ENCODE measurements at regions not wholly inside any gene's neighbourhood (a gene's known extent, or its start where the extent isn't known, plus 50 kb on each side); places are given as distances from the start of the nearest gene placed in this dataset.
"Not testable (repeated sequence)": the region's sequence is repeated elsewhere in the genome, so short reads cannot be mapped to it uniquely, and the experiment has no call there.

- DNase-seq: no peak
Observed at GRCh38 chr3:82143661-82144412, 382.4 kb upstream of the GBE1 start.

GRCh38 chr3:82141592-82141991, 380.1 kb upstream of the GBE1 start:
- DNase-seq: no peak

DNA sequence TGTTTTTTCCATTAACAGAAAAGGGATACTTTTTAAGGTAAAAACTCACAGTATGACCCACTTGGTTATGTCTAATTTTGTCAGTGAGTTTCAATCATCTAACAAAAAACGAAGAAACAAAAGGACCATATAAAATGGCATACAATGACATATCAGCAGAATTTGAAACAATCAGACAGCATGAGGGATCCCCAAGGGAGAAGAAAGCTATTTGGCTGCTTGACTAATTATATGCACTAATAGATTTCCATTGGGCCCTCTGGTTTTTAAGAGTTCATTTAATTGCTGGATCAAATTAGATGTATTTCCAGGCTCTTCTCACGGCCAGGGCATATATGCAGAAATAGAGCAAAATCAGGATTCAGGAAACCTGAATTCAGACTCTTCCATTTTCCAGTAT, 376.4 kb upstream of the GBE1 start:
- DNase-seq: no peak

DNA sequence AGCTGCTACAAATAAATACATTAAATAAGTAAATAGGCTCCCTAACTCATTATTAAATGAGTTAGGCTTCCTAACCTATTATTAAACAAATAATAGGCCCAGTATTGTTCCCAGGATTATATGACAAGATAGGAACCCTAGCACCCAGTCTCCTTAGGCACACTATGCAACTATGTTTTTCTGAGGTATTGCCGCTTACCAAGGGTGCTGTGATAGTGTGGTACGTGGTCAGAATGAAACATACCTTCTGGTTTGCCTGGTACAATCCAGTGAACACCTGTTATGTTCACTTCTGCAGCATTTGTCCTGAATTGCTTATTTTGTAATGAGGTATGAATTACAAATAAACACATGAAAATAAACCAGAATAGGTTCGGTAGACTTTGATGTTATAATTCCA, 375.6 kb upstream of the GBE1 start:
- no peak for DNase-seq

DNA sequence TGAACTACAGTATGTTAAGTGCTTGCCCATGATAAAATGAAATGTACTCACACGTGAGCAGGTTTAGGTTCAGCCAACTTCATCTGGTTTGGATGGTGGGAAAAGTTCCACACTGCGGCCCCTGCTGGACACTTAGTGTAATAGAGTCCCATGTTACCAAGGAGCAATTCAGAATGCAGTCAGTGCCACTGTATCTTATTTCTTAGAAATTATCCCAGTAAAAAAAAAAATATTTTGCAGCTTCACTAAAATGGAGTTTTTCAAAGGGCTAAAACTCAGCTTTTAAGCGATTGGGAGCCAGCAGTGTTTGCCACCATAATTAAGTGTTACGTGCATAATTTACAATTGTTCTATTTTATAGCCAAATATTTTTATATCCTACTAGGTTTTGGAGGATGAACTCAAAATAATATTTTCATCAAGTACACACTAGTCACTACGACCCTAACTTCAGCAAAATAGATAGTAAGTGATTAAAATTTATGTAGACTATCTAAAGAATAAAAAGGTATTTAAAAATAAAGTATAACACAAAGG, 371.7 kb upstream of the GBE1 start:
- peak; percentile 26 for DNase-seq

GRCh38 chr3:82132210-82133069, 371.0 kb upstream of the GBE1 start:
- no peak for DNase-seq

- no peak for DNase-seq
Observed at GRCh38 chr3:82130046-82130445, 368.6 kb upstream of the GBE1 start.

GRCh38 chr3:82129221-82129801, 367.9 kb upstream of the GBE1 start:
- DNase-seq: no peak

- no peak for DNase-seq
Observed at GRCh38 chr3:82128271-82128670, 366.8 kb upstream of the GBE1 start.

DNA sequence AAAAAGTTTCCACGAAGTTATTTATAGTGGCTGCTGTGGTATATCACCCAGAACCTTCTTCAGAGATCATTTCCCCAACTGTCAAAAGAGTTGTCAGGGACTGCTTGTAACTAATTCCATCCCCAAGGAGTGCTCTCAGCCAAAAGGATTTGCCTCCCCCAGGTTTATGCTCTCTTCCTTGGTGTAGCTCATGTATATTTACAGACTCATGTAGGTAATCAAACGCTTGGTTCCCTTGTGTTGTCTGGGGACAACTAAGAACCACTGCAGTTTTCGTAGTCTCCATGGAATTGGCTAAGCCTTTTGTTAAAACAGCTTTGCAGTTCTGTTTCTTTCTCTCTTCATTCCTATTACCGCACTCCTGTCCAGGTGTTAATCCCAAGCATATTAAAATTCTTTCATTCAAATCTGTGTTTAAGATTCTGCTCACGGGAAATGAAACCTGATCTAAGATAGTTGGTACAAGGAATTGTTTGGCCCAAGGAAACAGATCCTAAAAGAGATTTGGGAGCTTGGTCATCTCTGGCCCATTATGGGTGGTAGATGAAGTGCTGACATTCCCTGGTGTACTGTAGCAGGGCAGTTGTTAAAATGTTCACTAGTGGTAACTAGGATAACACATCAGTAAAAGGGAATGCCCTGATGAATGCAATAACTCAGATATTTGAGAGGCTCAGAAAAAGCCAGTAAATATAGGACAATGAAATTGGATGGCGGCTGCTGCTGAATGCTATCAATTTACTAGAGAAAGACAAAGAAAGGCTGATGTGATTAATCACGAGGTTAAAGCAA, 361.3 kb upstream of the GBE1 start:
- DNase-seq: no peak

DNA sequence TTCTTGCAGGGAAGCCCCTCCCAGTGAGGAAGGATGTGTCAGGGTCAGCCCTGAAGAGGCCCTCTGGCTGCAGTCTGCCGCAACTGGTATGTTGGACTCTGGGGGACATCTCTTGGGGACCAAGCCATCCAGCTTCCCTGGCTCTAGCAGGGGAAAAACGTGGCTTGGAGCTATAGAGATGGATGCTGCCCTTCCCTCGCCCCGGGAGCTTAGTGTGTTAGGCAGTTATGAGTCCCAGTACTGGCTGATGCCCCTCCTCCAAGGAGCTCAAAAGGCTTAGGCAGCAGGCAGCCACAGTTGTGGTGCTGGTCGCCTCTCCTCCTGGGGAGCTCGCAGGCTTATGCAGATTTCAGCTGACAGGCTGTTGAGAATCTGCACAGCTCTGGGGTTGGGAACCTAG, 353.1 kb upstream of the GBE1 start:
- no peak for DNase-seq

DNA sequence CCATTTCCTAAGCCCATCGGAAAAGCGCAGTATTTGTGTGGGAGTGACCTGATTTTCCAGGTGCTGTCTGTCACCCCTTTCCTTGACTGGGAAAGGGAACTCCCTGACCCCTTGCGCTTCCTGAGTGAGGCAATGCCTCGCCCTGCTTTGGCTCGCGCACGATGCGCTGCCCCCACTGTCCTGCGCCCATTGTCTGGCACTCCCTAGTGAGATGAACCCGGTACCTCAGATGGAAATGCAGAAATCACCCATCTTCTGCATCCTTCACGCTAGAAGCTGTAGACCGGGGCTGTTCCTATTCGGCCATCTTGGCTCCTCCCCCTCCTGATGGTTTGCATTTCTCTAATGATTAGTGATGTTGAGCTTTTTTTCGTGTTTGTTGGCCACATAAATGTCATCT, 349.3 kb upstream of the GBE1 start:
- DNase-seq: not testable (repeated sequence)

GRCh38 chr3:82103241-82103640, 341.8 kb upstream of the GBE1 start:
- no peak for DNase-seq

DNA sequence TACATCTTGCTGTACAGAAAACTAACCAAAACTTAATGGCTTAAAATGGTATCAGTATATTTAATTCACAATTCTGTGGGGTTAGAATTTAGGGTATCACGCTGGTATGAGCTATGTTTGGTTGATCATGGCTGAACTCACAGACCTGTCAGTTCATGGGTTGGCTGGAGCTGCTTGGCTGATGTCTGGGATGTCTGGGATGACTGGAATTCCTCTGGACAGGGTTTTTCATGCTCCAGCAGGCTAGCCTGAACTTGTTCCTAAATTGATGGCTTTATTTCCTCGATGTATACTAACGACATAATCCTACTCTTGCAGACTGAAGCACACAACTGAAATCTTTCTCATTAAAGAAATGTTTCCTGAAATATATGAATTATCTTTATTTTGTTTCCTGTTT, 338.9 kb upstream of the GBE1 start:
- no peak for DNase-seq

GRCh38 chr3:82093641-82094040, 332.2 kb upstream of the GBE1 start:
- DNase-seq: no peak

GRCh38 chr3:82088749-82089148, 327.3 kb upstream of the GBE1 start:
- DNase-seq: no peak

GRCh38 chr3:82087958-82088357, 326.5 kb upstream of the GBE1 start:
- no peak for DNase-seq

DNA sequence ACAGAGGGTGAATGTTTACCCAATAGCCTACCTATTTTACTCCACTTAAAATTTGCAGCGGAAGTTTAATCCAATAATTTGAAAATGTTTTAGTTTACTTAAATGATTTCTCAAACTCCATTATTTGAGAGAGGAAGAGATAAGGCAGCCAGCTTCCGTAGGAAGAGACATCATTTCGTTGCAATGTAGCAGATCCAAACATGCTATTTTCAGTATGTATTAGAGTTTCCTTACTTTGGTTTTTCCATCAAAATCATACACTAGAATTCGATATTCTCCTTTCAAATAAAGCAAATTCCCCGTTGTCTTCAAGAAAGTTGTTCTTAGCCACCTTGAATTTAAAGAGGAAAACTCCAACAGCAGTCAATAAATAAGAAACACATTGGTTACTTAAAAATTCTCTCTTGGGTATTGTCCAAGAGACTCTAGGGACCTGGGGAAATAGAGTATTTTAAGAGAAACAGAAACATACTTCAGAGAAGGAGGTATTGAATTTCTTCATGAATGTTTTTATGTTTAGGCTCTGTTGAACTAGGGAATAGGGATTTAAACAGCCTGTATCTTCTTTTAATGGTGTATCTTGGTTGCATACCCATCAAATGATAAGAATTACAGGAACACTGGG, 324.5 kb upstream of the GBE1 start:
- no peak for DNase-seq

- DNase-seq: no peak
Observed at GRCh38 chr3:82085356-82085755, 323.9 kb upstream of the GBE1 start.

DNA sequence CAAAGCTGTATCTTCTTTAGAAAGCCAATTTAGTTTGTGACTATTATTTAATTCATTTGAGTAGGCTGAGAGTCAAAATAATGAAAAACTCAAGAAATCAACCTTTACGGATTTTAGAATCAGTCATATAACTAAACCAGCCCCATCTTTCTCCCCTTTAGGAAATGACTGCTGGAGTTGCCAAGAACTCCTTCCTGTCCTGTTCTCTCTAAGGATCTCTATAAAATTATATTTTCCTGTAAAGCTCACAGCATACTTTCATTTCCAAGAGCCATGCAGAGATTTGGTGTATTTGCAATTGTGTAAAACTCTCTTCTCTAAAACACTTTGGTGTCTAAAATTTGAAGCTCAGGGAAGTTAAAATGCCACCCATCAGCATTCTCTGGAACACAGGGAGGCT, 323.4 kb upstream of the GBE1 start:
- DNase-seq: no peak

DNA sequence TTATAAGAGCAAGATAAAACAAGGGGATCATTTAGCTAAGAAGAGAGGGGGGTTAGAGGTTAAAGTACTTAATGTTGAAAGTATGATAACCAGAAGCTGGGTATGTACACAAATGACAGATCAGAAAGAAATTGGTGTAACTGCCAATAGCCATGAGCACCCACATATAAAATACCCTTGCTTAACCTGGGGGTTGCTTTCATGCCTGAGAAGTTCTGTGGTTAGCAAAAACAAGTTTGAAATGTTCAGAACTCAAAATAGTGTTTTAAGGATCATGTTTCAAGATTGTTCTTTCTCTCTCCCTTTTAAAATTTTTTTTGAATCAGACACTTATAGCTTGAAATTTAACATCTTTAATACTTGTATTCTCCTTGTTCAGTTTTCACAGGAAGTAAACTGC, 321.4 kb upstream of the GBE1 start:
- DNase-seq: no peak

DNA sequence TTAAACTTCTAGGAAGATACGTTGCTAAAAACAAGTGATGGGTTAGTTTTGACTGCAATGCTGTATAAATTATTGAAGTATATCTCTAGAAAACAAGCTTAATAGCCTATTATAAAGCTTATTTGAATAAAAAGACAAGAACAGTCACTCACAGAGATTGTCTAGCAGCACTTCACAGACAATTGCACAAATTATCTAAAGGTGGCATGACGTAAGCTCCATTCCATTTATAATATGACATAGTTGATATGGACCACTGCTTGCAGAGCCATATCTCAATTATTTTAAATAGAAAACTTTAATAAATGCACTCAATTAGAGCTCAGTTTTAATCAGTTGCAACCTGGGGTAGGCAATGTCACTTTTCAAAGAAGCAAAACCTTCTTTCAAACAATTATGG, 319.9 kb upstream of the GBE1 start:
- no peak for DNase-seq

All from activated naive CD4-positive, alpha-beta T cell treated with anti-CD3 and anti-CD28 coated beads, Interleukin-2, amount 50 U/mL, for 16 hours (primary cell).